ENCODE measurements at regions not wholly inside any gene's neighbourhood (a gene's known extent, or its start where the extent isn't known, plus 50 kb on each side); places are given as distances from the start of the nearest gene placed in this dataset.
A peak's percentile ranks its signal among the peaks of the same experiment; 100 is the strongest.

DNA sequence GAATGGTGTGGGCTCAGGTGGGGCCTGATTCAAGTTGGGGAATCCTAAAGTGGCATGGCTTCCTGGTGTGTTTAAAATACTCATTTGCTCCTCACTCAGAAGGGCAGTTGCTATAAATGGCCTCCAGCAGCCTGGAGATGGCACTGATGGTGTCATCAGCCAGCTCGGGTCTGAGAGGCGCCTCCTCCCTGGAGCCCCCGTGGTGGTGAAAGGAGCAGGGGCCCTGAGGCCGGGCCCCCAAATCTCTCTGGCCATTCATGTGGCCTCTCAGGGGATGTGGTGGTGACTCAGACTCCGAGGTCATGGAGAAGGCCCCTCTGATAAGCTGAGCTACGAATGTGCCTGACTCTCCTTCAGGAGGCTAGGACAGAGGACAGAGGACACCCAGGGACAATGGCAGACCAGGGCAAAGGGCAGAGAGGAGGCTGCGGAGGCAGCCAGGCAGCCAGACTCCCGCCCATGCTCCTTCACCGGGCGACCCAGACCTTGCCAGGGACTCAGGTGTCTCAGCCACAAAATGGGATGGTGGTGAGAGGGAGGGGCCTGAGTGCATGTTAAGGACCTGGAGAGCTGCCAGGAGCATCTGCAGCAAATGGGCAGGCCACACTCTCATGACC, 129.2 kb downstream of the CTTN start:
- Histone ChIP-seq H3K4me3 (no peak overlapping the region), H3K27ac (no peak overlapping the region), H3K27me3 (no peaks in the 10 kb centered on the region), H3K4me1 (no peaks in the 10 kb centered on the region), H3K36me3 (no peaks in the 10 kb centered on the region), H3K9me3 (no peaks in the 10 kb centered on the region)
- DNase-seq = peak in 1 of 3 donors; percentile 33
- TF ChIP-seq CTCF (IDR thresholded peaks at IDR 0.05) = no peak
- no peak for TF ChIP-seq POLR2A (IDR thresholded peaks at IDR 0.05)

GRCh38 chr11:70528046-70528793, 129.9 kb downstream of the CTTN start:
- DNase-seq = no peak
- Histone ChIP-seq H3K4me3 (no peak overlapping the region), H3K27ac (no peak overlapping the region), H3K4me1 (no peaks in the 10 kb centered on the region), H3K9me3 (no peaks in the 10 kb centered on the region), H3K36me3 (no peaks in the 10 kb centered on the region), H3K27me3 (no peaks in the 10 kb centered on the region)
- TF ChIP-seq CTCF (IDR thresholded peaks at IDR 0.05) (no peak), POLR2A (IDR thresholded peaks at IDR 0.05) (no peak)

- H3K36me3 ChIP-seq = no peaks in the 10 kb centered on the region
- H3K27me3 ChIP-seq = no peaks in the 10 kb centered on the region
- no peak for TF ChIP-seq POLR2A (IDR thresholded peaks at IDR 0.05)
- TF ChIP-seq CTCF (IDR thresholded peaks at IDR 0.05) = no peak
- no peaks in the 10 kb centered on the region for H3K4me1 ChIP-seq
- no peaks in the 10 kb centered on the region for H3K9me3 ChIP-seq
- no peak for DNase-seq
- H3K27ac ChIP-seq = no peak overlapping the region
- H3K4me3 ChIP-seq = no peak overlapping the region
Observed at GRCh38 chr11:70528794-70529580, 130.7 kb downstream of the CTTN start.

GRCh38 chr11:70530010-70530409, 131.7 kb downstream of the CTTN start:
- no peaks in the 10 kb centered on the region for H3K9me3 ChIP-seq
- no peaks in the 10 kb centered on the region for H3K36me3 ChIP-seq
- H3K27ac ChIP-seq = no peak overlapping the region
- H3K4me3 ChIP-seq = no peak overlapping the region
- TF ChIP-seq CTCF (IDR thresholded peaks at IDR 0.05) = no peak
- TF ChIP-seq POLR2A (IDR thresholded peaks at IDR 0.05) = no peak
- no peaks in the 10 kb centered on the region for H3K4me1 ChIP-seq
- no peaks in the 10 kb centered on the region for H3K27me3 ChIP-seq
- no peak for DNase-seq

- Histone ChIP-seq H3K4me3 (no peak overlapping the region), H3K4me1 (no peaks in the 10 kb centered on the region), H3K9me3 (no peaks in the 10 kb centered on the region), H3K27ac (no peak overlapping the region), H3K36me3 (no peaks in the 10 kb centered on the region), H3K27me3 (no peaks in the 10 kb centered on the region)
- TF ChIP-seq POLR2A (IDR thresholded peaks at IDR 0.05) (no peak), CTCF (IDR thresholded peaks at IDR 0.05) (no peak)
- no peak for DNase-seq
Observed at GRCh38 chr11:70530629-70531185, 132.4 kb downstream of the CTTN start.
